SK-N-SH treated with all-trans-retinoic acid at 6 μM for 48 hours (cell line): ENCODE measurements at regions not wholly inside any gene's neighbourhood (a gene's known extent, or its start where the extent isn't known, plus 50 kb on each side); places are given as distances from the start of the nearest gene placed in this dataset.

Source experiments
- ATAC-seq: fragments of 200-7000 bp; cut with Tn5 transposase; 3 replicates; pipeline ENCODE4 v1.9.1; 2020; ENCODE audit warnings: mild to moderate bottlenecking, moderate library complexity
- BACH2 ChIP-seq: fragments of 250-450 bp; sonication (Bioruptor Pico); IDR thresholded peaks from 2 replicates; pipeline ENCODE4 v1.9.0; 2021; ENCODE audit warnings: mild to moderate bottlenecking, borderline replicate concordance
- CREB5 ChIP-seq: fragments of 250-450 bp; sonication (Bioruptor Pico); IDR thresholded peaks from 2 replicates; pipeline ENCODE4 v1.5.1; 2020; ENCODE audit warnings: low read depth, mild to moderate bottlenecking, moderate library complexity
- CSDC2 ChIP-seq: fragments of 250-450 bp; sonication (Bioruptor Pico); IDR thresholded peaks from 2 replicates; pipeline ENCODE4 v1.5.0; 2020; ENCODE audit warnings: mild to moderate bottlenecking, moderate library complexity
- CSRNP3 ChIP-seq: fragments of 250-450 bp; sonication (Bioruptor Pico); IDR thresholded peaks from 2 replicates; pipeline ENCODE4 v1.5.1; 2021; ENCODE audit warnings: mild to moderate bottlenecking, moderate library complexity
- ESRRG ChIP-seq: fragments of 250-450 bp; sonication (Bioruptor Pico); IDR thresholded peaks from 2 replicates; pipeline ENCODE4 v1.6.1; 2021; ENCODE audit warnings: mild to moderate bottlenecking
- GLIS3 ChIP-seq: fragments of 250-450 bp; sonication (Bioruptor Pico); IDR thresholded peaks from 2 replicates; pipeline ENCODE4 v1.5.0; 2020; ENCODE audit warnings: mild to moderate bottlenecking, moderate library complexity
- ISL1 ChIP-seq: fragments of 250-450 bp; sonication (Bioruptor Pico); IDR thresholded peaks from 2 replicates; pipeline ENCODE4 v2.1.2; 2022; ENCODE audit warnings: mild to moderate bottlenecking, moderate library complexity
- OSR1 ChIP-seq: fragments of 250-450 bp; sonication (Bioruptor Pico); IDR thresholded peaks from 2 replicates; pipeline ENCODE4 v1.8.0; 2022; ENCODE audit warnings: moderate library complexity, mild to moderate bottlenecking, inconsistent platforms
- PPARA ChIP-seq: fragments of 250-450 bp; sonication (Bioruptor Pico); IDR thresholded peaks from 2 replicates; pipeline ENCODE4 v1.5.0; 2020; ENCODE audit warnings: mild to moderate bottlenecking, borderline replicate concordance
- RARB ChIP-seq: fragments of 250-450 bp; sonication (Bioruptor Pico); IDR thresholded peaks from 2 replicates; pipeline ENCODE4 v1.8.0; 2021; ENCODE audit warnings: mild to moderate bottlenecking, moderate library complexity
- SNAI2 ChIP-seq: fragments of 250-450 bp; sonication (Bioruptor Pico); IDR thresholded peaks from 2 replicates; pipeline ENCODE4 v1.5.0; 2020; ENCODE audit warnings: mild to moderate bottlenecking, moderate library complexity
- TCF4 ChIP-seq: fragments of 250-450 bp; sonication (Bioruptor Pico); IDR thresholded peaks from 2 replicates; pipeline ENCODE4 v1.8.0; 2021; ENCODE audit warnings: mild to moderate bottlenecking, moderate library complexity, borderline replicate concordance
- TOX ChIP-seq: fragments of 250-450 bp; sonication (Bioruptor Pico); IDR thresholded peaks from 2 replicates; pipeline ENCODE4 v1.8.0; 2021; ENCODE audit warnings: mild to moderate bottlenecking, moderate library complexity, borderline replicate concordance
- ZC3H10 ChIP-seq: fragments of 250-450 bp; sonication (Bioruptor Pico); IDR thresholded peaks from 2 replicates; pipeline ENCODE4 v1.5.1; 2021; ENCODE audit warnings: mild to moderate bottlenecking, moderate library complexity
- ZFP3 ChIP-seq: fragments of 250-450 bp; sonication (Bioruptor Pico); IDR thresholded peaks from 2 replicates; pipeline ENCODE4 v1.5.0; 2020; ENCODE audit warnings: mild to moderate bottlenecking, moderate library complexity
- ZFP30 ChIP-seq: fragments of 450-650 bp; formaldehyde crosslinking; IDR thresholded peaks from 2 replicates; pipeline ENCODE4 v1.5.0; 2022; ENCODE audit warnings: mild to moderate bottlenecking, moderate library complexity
- ZNF565 ChIP-seq: fragments of 450-650 bp; formaldehyde crosslinking; conservative IDR thresholded peaks from 2 replicates; pipeline ENCODE4 v1.5.0; 2020; ENCODE audit warnings: low read depth, mild to moderate bottlenecking, moderate library complexity
- ZNF70 ChIP-seq: fragments of 450-650 bp; formaldehyde crosslinking; IDR thresholded peaks from 2 replicates; pipeline ENCODE4 v1.5.0; 2020; ENCODE audit warnings: mild to moderate bottlenecking, moderate library complexity
- TF ChIP-seq, protein P1 (sequence below): fragments of 250-450 bp; sonication (Bioruptor Pico); IDR thresholded peaks from 2 replicates; pipeline ENCODE4 v1.8.0; 2020; ENCODE audit warnings: mild to moderate bottlenecking, moderate library complexity, borderline replicate concordance
- TF ChIP-seq, protein P2 (sequence below): fragments of 250-450 bp; sonication (Bioruptor Pico); IDR thresholded peaks from 2 replicates; pipeline ENCODE4 v1.8.0; 2021; ENCODE audit warnings: low read depth, mild to moderate bottlenecking, moderate library complexity, borderline replicate concordance
- TF ChIP-seq, protein P3 (sequence below): fragments of 250-450 bp; sonication (Bioruptor Pico); IDR thresholded peaks from 2 replicates; pipeline ENCODE4 v1.5.0; 2020; ENCODE audit warnings: mild to moderate bottlenecking, moderate library complexity

DNA sequence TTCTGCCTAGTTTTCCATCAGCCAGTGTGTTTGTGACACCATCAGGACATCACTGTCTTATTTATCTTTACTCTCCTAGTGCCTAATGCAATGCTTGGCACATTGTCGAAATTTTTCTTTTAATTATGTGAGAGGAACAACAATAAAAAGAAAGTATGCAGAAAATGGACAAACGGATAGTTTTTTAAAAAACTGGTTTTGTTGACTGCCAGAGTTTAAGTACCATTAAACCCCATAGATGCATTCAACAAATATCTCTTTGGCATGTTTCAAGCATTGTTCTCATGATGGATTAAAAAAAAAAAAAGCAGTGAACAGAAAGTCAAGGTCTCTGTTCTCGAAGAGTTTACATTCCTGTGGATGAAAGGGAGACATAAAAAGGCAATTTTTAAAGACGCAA lies 398.4 kb downstream of the PPP3CA start:
- TF ChIP-seq GLIS3 (CRISPR knock-in tag) (no peak), ZFP30 (CRISPR knock-in tag) (no peak), RARB (CRISPR knock-in tag) (no peak), TCF4 (CRISPR knock-in tag) (no peak), ZNF70 (no peak), ZNF565 (no peak)
- ATAC-seq = no peak

GRCh38 chr4:100945789-100946188 lies 401.5 kb downstream of the PPP3CA start:
- no peak for ATAC-seq
- TF ChIP-seq ZC3H10 = no peak
- no peak for TF ChIP-seq RARB (CRISPR knock-in tag)
- TF ChIP-seq SNAI2 (CRISPR knock-in tag) = no peak
- TF ChIP-seq, protein P1, sequence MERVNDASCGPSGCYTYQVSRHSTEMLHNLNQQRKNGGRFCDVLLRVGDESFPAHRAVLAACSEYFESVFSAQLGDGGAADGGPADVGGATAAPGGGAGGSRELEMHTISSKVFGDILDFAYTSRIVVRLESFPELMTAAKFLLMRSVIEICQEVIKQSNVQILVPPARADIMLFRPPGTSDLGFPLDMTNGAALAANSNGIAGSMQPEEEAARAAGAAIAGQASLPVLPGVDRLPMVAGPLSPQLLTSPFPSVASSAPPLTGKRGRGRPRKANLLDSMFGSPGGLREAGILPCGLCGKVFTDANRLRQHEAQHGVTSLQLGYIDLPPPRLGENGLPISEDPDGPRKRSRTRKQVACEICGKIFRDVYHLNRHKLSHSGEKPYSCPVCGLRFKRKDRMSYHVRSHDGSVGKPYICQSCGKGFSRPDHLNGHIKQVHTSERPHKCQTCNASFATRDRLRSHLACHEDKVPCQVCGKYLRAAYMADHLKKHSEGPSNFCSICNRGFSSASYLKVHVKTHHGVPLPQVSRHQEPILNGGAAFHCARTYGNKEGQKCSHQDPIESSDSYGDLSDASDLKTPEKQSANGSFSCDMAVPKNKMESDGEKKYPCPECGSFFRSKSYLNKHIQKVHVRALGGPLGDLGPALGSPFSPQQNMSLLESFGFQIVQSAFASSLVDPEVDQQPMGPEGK (CRISPR knock-in tag) = no peak
- TF ChIP-seq ZNF70 = no peak
- no peak for TF ChIP-seq BACH2 (CRISPR knock-in tag)
- TF ChIP-seq TCF4 (CRISPR knock-in tag) = no peak
- TF ChIP-seq CSRNP3 (CRISPR knock-in tag) = no peak
- TF ChIP-seq CSDC2 (CRISPR knock-in tag) = no peak
- no peak for TF ChIP-seq ZFP3 (CRISPR knock-in tag)
- TF ChIP-seq, protein P2, sequence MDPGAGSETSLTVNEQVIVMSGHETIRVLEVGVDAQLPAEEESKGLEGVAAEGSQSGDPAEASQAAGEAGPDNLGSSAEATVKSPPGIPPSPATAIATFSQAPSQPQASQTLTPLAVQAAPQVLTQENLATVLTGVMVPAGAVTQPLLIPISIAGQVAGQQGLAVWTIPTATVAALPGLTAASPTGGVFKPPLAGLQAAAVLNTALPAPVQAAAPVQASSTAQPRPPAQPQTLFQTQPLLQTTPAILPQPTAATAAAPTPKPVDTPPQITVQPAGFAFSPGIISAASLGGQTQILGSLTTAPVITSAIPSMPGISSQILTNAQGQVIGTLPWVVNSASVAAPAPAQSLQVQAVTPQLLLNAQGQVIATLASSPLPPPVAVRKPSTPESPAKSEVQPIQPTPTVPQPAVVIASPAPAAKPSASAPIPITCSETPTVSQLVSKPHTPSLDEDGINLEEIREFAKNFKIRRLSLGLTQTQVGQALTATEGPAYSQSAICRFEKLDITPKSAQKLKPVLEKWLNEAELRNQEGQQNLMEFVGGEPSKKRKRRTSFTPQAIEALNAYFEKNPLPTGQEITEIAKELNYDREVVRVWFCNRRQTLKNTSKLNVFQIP = no peak
- no peak for TF ChIP-seq ZNF565
- TF ChIP-seq ZFP30 (CRISPR knock-in tag) = no peak
- no peak for TF ChIP-seq OSR1
- TF ChIP-seq, protein P3, sequence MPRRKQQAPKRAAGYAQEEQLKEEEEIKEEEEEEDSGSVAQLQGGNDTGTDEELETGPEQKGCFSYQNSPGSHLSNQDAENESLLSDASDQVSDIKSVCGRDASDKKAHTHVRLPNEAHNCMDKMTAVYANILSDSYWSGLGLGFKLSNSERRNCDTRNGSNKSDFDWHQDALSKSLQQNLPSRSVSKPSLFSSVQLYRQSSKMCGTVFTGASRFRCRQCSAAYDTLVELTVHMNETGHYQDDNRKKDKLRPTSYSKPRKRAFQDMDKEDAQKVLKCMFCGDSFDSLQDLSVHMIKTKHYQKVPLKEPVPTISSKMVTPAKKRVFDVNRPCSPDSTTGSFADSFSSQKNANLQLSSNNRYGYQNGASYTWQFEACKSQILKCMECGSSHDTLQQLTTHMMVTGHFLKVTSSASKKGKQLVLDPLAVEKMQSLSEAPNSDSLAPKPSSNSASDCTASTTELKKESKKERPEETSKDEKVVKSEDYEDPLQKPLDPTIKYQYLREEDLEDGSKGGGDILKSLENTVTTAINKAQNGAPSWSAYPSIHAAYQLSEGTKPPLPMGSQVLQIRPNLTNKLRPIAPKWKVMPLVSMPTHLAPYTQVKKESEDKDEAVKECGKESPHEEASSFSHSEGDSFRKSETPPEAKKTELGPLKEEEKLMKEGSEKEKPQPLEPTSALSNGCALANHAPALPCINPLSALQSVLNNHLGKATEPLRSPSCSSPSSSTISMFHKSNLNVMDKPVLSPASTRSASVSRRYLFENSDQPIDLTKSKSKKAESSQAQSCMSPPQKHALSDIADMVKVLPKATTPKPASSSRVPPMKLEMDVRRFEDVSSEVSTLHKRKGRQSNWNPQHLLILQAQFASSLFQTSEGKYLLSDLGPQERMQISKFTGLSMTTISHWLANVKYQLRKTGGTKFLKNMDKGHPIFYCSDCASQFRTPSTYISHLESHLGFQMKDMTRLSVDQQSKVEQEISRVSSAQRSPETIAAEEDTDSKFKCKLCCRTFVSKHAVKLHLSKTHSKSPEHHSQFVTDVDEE (CRISPR knock-in tag) = no peak
- TF ChIP-seq CREB5 (CRISPR knock-in tag) = no peak
- TF ChIP-seq PPARA (CRISPR knock-in tag) = no peak
- TF ChIP-seq GLIS3 (CRISPR knock-in tag) = no peak
- TF ChIP-seq ISL1 = no peak

GRCh38 chr4:100938698-100939097 lies 408.6 kb downstream of the PPP3CA start:
- TF ChIP-seq, protein P2 = no peak
- no peak for TF ChIP-seq ZNF565
- no peak for TF ChIP-seq ESRRG (CRISPR knock-in tag)
- TF ChIP-seq, protein P3 (CRISPR knock-in tag) = no peak
- no peak for TF ChIP-seq TOX
- TF ChIP-seq PPARA (CRISPR knock-in tag) = no peak
- no peak for TF ChIP-seq BACH2 (CRISPR knock-in tag)
- no peak for TF ChIP-seq SNAI2 (CRISPR knock-in tag)
- no peak for TF ChIP-seq CSRNP3 (CRISPR knock-in tag)
- no peak for TF ChIP-seq ISL1
- no peak for ATAC-seq
